D721Med (cell line): ENCODE measurements at regions not wholly inside any gene's neighbourhood (a gene's known extent, or its start where the extent isn't known, plus 50 kb on each side); places are given as distances from the start of the nearest gene placed in this dataset.
A peak's percentile ranks its signal among the peaks of the same experiment; 100 is the strongest.
"Not testable (repeated sequence)": the region's sequence is repeated elsewhere in the genome, so short reads cannot be mapped to it uniquely, and the experiment has no call there.

ENCODE experiments used
- DNase-seq: peaks from one replicate; pipeline ENCODE4 v3.0.0; 2011; ENCODE audit warnings: low spot score; ENCODE audit not compliant: insufficient read length
- FAIRE-seq: peaks from 2 replicates; lab custom pipeline; 2011; peaks lifted over from hg19 to GRCh38; lab: Jason Lieb, UNC
- CTCF ChIP-seq: IDR thresholded peaks from 2 replicates; pipeline ENCODE4 v1.5.1; 2012; ENCODE audit warnings: mild to moderate bottlenecking, control low read depth; ENCODE audit not compliant: insufficient read depth; ENCODE audit errors: missing control alignments

GRCh38 chrX:56125946-56126345, 106.2 kb upstream of the KLF8 start:
- FAIRE-seq (no peak), DNase-seq (no peak)
- no peak for TF ChIP-seq CTCF

GRCh38 chrX:56130031-56130430, 102.1 kb upstream of the KLF8 start:
- DNase-seq, result no peak
- no peak for TF ChIP-seq CTCF
- FAIRE-seq, result no peak

GRCh38 chrX:56130436-56130835, 101.7 kb upstream of the KLF8 start:
- no peak for TF ChIP-seq CTCF
- FAIRE-seq, result no peak
- DNase-seq, result no peak

- not testable (repeated sequence) for DNase-seq
- FAIRE-seq, result peak; percentile 97
Measured at GRCh38 chrX:56164135-56164534, 68.0 kb upstream of the KLF8 start.
